Endodermal cell (in vitro differentiated cells): ENCODE measurements at regions not wholly inside any gene's neighbourhood (a gene's known extent, or its start where the extent isn't known, plus 50 kb on each side); places are given as distances from the start of the nearest gene placed in this dataset.

Source experiments
- DNase-seq: peaks from one replicate; pipeline ENCODE4 v3.0.0-alpha.2; 2017
- H3K27ac ChIP-seq: 2 replicates; pipeline ENCODE4 v1.5.1; 2013; ENCODE audit warnings: mild to moderate bottlenecking, low read depth, low read length, moderate library complexity
- H3K27me3 ChIP-seq: 2 replicates; pipeline ENCODE4 v1.6.1; 2013; ENCODE audit warnings: mild to moderate bottlenecking, low read length, moderate library complexity; ENCODE audit not compliant: insufficient read depth, control insufficient read depth, poor library complexity, severe bottlenecking
- H3K36me3 ChIP-seq: 2 replicates; pipeline ENCODE4 v1.7.0; 2013; ENCODE audit warnings: mild to moderate bottlenecking, low read length, moderate library complexity; ENCODE audit not compliant: control insufficient read depth, insufficient read depth
- H3K4me1 ChIP-seq: one replicate; pipeline ENCODE4 v1.7.0; 2013; ENCODE audit warnings: low read length; ENCODE audit not compliant: control insufficient read depth, insufficient read depth
- H3K4me3 ChIP-seq: 2 replicates; pipeline ENCODE4 v1.5.1; 2013; ENCODE audit warnings: mild to moderate bottlenecking, low read length, moderate library complexity
- H3K9ac ChIP-seq: 2 replicates; pipeline ENCODE4 v1.6.1; 2013; ENCODE audit warnings: mild to moderate bottlenecking, low read length, moderate library complexity; ENCODE audit not compliant: poor library complexity, severe bottlenecking; ENCODE audit errors: extremely low read depth
- H3K9me3 ChIP-seq: 2 replicates; pipeline ENCODE4 v1.6.1; 2013; ENCODE audit warnings: mild to moderate bottlenecking, low read length, moderate library complexity; ENCODE audit not compliant: control insufficient read depth
- H3K27ac Mint-ChIP-seq: 2 replicates; pipeline ENCODE4 v1.8.0; 2020; ENCODE audit warnings: mixed read lengths
- H3K27me3 Mint-ChIP-seq: 2 replicates; pipeline ENCODE4 v1.8.0; 2021; ENCODE audit warnings: mild to moderate bottlenecking, mixed read lengths; ENCODE audit not compliant: insufficient read depth
- H3K36me3 Mint-ChIP-seq: 2 replicates; pipeline ENCODE4 v1.8.0; 2020; ENCODE audit warnings: low read depth, mixed read lengths
- H3K4me1 Mint-ChIP-seq: 2 replicates; pipeline ENCODE4 v1.8.0; 2020; ENCODE audit warnings: mixed read lengths
- H3K4me3 Mint-ChIP-seq: 2 replicates; pipeline ENCODE4 v1.8.0; 2020; ENCODE audit warnings: mild to moderate bottlenecking, moderate library complexity, mixed read lengths
- H3K9me3 Mint-ChIP-seq: 2 replicates; pipeline ENCODE4 v1.8.0; 2020; ENCODE audit warnings: mild to moderate bottlenecking, mixed read lengths
- WGBS, 2 experiments: methylation state at CpG; one replicate each; pipeline versions ENCODE4 v1.1.5 to v1.1.7; 2013; ENCODE audit warnings: missing lambda C conversion rate in 2 of 2, mixed read lengths in 1 of 2; ENCODE audit not compliant: insufficient coverage in 1 of 2, insufficient read length in 1 of 2; 5-methylcytosine and 5-hydroxymethylcytosine counted together
- TF ChIP-seq, protein P1 (sequence below): fragments of 200-600 bp; sonication (generic); conservative IDR thresholded peaks from 2 replicates; pipeline ENCODE4 v1.5.0; 2021; ENCODE audit warnings: antibody characterized with exemption, mild to moderate bottlenecking

- Histone ChIP-seq H3K27me3 (no peaks in the 10 kb centered on the region), H3K27ac (no peak overlapping the region), H3K9ac (no peak overlapping the region), H3K4me1 (no peaks in the 10 kb centered on the region), H3K4me3 (no peak overlapping the region), H3K9me3 (no peaks in the 10 kb centered on the region), H3K36me3 (no peaks in the 10 kb centered on the region)
- TF ChIP-seq, protein P1, sequence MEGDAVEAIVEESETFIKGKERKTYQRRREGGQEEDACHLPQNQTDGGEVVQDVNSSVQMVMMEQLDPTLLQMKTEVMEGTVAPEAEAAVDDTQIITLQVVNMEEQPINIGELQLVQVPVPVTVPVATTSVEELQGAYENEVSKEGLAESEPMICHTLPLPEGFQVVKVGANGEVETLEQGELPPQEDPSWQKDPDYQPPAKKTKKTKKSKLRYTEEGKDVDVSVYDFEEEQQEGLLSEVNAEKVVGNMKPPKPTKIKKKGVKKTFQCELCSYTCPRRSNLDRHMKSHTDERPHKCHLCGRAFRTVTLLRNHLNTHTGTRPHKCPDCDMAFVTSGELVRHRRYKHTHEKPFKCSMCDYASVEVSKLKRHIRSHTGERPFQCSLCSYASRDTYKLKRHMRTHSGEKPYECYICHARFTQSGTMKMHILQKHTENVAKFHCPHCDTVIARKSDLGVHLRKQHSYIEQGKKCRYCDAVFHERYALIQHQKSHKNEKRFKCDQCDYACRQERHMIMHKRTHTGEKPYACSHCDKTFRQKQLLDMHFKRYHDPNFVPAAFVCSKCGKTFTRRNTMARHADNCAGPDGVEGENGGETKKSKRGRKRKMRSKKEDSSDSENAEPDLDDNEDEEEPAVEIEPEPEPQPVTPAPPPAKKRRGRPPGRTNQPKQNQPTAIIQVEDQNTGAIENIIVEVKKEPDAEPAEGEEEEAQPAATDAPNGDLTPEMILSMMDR, result no peak
- Mint-ChIP-seq H3K27me3 (no peaks in the 10 kb centered on the region), H3K4me3 (no peak overlapping the region), H3K36me3 (no peaks in the 10 kb centered on the region), H3K27ac (no peak overlapping the region), H3K4me1 (no peaks in the 10 kb centered on the region), H3K9me3 (no peaks in the 10 kb centered on the region)
- DNase-seq, result no peak
- WGBS, 2 experiments, result 91 to 93% methylated on average over 2 of the region's 5 CpGs
Measured at GRCh38 chr12:84553331-84554117, 359.1 kb downstream of the SLC6A15 start.

GRCh38 chr12:84551373-84551772, 361.2 kb downstream of the SLC6A15 start:
- 100% methylated on average over 1 of the region's 1 CpG; no CpG with 5 or more reads in 1 of the 2 experiments for WGBS, 2 experiments
- Histone ChIP-seq H3K9me3 (no peaks in the 10 kb centered on the region), H3K4me1 (no peaks in the 10 kb centered on the region), H3K36me3 (no peaks in the 10 kb centered on the region), H3K27ac (no peak overlapping the region), H3K9ac (no peak overlapping the region), H3K4me3 (no peak overlapping the region), H3K27me3 (no peaks in the 10 kb centered on the region)
- no peaks in the 10 kb centered on the region for H3K4me1 Mint-ChIP-seq
- H3K36me3 Mint-ChIP-seq, result no peaks in the 10 kb centered on the region
- no peaks in the 10 kb centered on the region for H3K27me3 Mint-ChIP-seq
- H3K4me3 Mint-ChIP-seq, result no peak overlapping the region
- no peak overlapping the region for H3K27ac Mint-ChIP-seq
- no peaks in the 10 kb centered on the region for H3K9me3 Mint-ChIP-seq
- TF ChIP-seq, protein P1, result no peak
- no peak for DNase-seq

DNA sequence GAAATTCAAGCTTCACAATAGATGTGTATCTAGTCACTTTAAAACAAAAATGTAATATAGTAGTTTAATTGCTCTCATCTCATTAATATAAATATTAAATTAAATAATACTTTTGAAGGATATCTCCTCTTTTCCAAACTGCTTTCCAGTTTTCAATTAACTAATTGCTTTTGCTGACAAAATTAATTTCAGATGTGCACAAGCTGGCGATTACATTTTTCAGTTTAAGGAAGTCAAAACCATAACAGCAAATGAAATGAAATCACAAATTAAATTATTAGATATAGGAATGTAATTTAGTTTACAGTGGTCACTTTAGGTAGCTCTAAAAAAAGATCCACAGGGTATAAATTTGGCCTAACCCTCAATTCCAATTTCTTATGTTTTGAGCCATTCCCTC, 362.1 kb downstream of the SLC6A15 start:
- Mint-ChIP-seq H3K4me3 (no peak overlapping the region), H3K4me1 (no peaks in the 10 kb centered on the region), H3K27me3 (no peaks in the 10 kb centered on the region), H3K36me3 (no peaks in the 10 kb centered on the region), H3K27ac (no peak overlapping the region), H3K9me3 (no peaks in the 10 kb centered on the region)
- Histone ChIP-seq H3K9me3 (no peaks in the 10 kb centered on the region), H3K27ac (no peak overlapping the region), H3K36me3 (no peaks in the 10 kb centered on the region), H3K27me3 (no peaks in the 10 kb centered on the region), H3K9ac (no peak overlapping the region), H3K4me1 (no peaks in the 10 kb centered on the region), H3K4me3 (no peak overlapping the region)
- TF ChIP-seq, protein P1, result no peak
- no peak for DNase-seq
- WGBS, 2 experiments, result 89% methylated on average over 1 of the region's 1 CpG; no CpG with 5 or more reads in 1 of the 2 experiments
